ENCODE measurements at regions not wholly inside any gene's neighbourhood (a gene's known extent, or its start where the extent isn't known, plus 50 kb on each side); places are given as distances from the start of the nearest gene placed in this dataset.
"Not testable (repeated sequence)": the region's sequence is repeated elsewhere in the genome, so short reads cannot be mapped to it uniquely, and the experiment has no call there.

- no peaks in the 10 kb centered on the region for H3K27me3 ChIP-seq (replicated peaks)
- in situ Hi-C loops (cut with HindIII; ENCODE audit: low pct_ligation_motif_present, low sequenced_read_pairs) = no loop called here
- H3K27ac ChIP-seq = no peak overlapping the region
- no peak overlapping the region for H3K4me3 ChIP-seq (ENCODE audit: low read depth, low read length)
- TF ChIP-seq, protein P1, sequence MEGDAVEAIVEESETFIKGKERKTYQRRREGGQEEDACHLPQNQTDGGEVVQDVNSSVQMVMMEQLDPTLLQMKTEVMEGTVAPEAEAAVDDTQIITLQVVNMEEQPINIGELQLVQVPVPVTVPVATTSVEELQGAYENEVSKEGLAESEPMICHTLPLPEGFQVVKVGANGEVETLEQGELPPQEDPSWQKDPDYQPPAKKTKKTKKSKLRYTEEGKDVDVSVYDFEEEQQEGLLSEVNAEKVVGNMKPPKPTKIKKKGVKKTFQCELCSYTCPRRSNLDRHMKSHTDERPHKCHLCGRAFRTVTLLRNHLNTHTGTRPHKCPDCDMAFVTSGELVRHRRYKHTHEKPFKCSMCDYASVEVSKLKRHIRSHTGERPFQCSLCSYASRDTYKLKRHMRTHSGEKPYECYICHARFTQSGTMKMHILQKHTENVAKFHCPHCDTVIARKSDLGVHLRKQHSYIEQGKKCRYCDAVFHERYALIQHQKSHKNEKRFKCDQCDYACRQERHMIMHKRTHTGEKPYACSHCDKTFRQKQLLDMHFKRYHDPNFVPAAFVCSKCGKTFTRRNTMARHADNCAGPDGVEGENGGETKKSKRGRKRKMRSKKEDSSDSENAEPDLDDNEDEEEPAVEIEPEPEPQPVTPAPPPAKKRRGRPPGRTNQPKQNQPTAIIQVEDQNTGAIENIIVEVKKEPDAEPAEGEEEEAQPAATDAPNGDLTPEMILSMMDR (IDR thresholded peaks at IDR 0.05; ENCODE audit: low read depth, low read length, missing control alignments) = no peak
- H3K36me3 ChIP-seq (replicated peaks) = no peaks in the 10 kb centered on the region
- no peak for DNase-seq
Observed at GRCh38 chr3:181933052-181933618, 221.4 kb downstream of the SOX2 start.

- DNase-seq = no peak
- no peaks in the 10 kb centered on the region for H3K36me3 ChIP-seq (replicated peaks)
- TF ChIP-seq, protein P1 (IDR thresholded peaks at IDR 0.05; ENCODE audit: low read depth, low read length, missing control alignments) = no peak
- in situ Hi-C loops (cut with HindIII; ENCODE audit: low pct_ligation_motif_present, low sequenced_read_pairs) = no loop called here
- no peaks in the 10 kb centered on the region for H3K27me3 ChIP-seq (replicated peaks)
- no peak overlapping the region for H3K4me3 ChIP-seq (ENCODE audit: low read depth, low read length)
- no peak overlapping the region for H3K27ac ChIP-seq
Observed at GRCh38 chr3:181935915-181936314, 224.2 kb downstream of the SOX2 start.

DNA sequence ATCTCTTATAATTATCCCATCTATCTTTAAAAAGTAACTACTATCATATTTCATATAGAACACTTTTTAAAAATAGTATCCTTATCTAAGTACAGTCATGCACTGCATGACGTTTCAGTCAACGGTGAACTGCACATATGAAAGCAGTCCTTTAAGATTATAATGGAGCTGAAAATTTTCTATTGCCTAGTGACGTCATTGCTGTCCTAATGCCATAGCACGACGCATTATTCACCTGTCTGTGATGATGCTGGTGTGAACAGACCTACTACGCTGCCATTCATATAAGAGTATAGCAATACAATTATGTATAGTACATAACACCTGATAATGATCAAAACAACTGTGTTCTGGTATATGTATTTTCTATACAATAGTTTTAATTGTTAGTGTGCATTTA is 225.0 kb downstream of the SOX2 start:
- no peaks in the 10 kb centered on the region for H3K27me3 ChIP-seq (replicated peaks)
- in situ Hi-C loops (cut with HindIII; ENCODE audit: low pct_ligation_motif_present, low sequenced_read_pairs) = no loop called here
- no peak for DNase-seq
- TF ChIP-seq, protein P1 (IDR thresholded peaks at IDR 0.05; ENCODE audit: low read depth, low read length, missing control alignments) = no peak
- no peak overlapping the region for H3K27ac ChIP-seq
- H3K4me3 ChIP-seq (ENCODE audit: low read depth, low read length) = no peak overlapping the region
- no peaks in the 10 kb centered on the region for H3K36me3 ChIP-seq (replicated peaks)

GRCh38 chr3:181938580-181938979 is 226.9 kb downstream of the SOX2 start:
- H3K4me3 ChIP-seq (ENCODE audit: low read depth, low read length); H3K27ac ChIP-seq; H3K27me3 ChIP-seq (replicated peaks); H3K36me3 ChIP-seq (replicated peaks); in situ Hi-C loops (cut with HindIII; ENCODE audit: low pct_ligation_motif_present, low sequenced_read_pairs); DNase-seq: not testable (repeated sequence)

DNA sequence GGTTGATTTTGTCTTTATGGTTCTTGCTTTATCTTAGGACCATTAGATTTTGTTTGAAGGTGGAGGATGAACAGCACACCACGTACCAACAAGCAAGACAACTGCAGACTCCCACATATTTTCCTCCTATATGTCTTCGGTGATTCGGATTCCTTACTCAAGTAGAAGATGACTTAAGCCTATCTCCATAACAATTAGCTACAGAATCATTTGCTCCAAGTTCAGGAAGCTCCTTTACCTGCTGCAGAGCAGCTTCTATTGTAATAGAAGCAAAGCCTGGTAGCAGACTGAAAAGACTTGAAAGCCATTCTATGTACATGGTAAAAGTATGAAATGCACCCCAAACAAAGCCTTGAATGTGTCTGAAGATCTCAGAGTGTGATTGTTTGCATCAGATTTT is 229.0 kb downstream of the SOX2 start:
- no peak overlapping the region for H3K4me3 ChIP-seq (ENCODE audit: low read depth, low read length)
- in situ Hi-C loops (cut with HindIII; ENCODE audit: low pct_ligation_motif_present, low sequenced_read_pairs) = no loop called here
- TF ChIP-seq, protein P1 (IDR thresholded peaks at IDR 0.05; ENCODE audit: low read depth, low read length, missing control alignments) = no peak
- H3K36me3 ChIP-seq (replicated peaks) = no peaks in the 10 kb centered on the region
- no peak for DNase-seq
- no peak overlapping the region for H3K27ac ChIP-seq
- H3K27me3 ChIP-seq (replicated peaks) = no peaks in the 10 kb centered on the region

GRCh38 chr3:181941250-181941649 is 229.5 kb downstream of the SOX2 start:
- in situ Hi-C loops (cut with HindIII; ENCODE audit: low pct_ligation_motif_present, low sequenced_read_pairs) = no loop called here
- DNase-seq = no peak
- Histone ChIP-seq H3K27me3 (replicated peaks) (no peaks in the 10 kb centered on the region), H3K27ac (no peak overlapping the region), H3K4me3 (ENCODE audit: low read depth, low read length) (no peak overlapping the region), H3K36me3 (replicated peaks) (no peaks in the 10 kb centered on the region)
- TF ChIP-seq, protein P1 (IDR thresholded peaks at IDR 0.05; ENCODE audit: low read depth, low read length, missing control alignments) = no peak
